ENCODE measurements at regions not wholly inside any gene's neighbourhood (a gene's known extent, or its start where the extent isn't known, plus 50 kb on each side); places are given as distances from the start of the nearest gene placed in this dataset.

GRCh38 chr11:119897046-119897440 is 168.0 kb upstream of the NECTIN1 start (continued):
- TF ChIP-seq REST (IDR thresholded peaks at IDR 0.05; ENCODE audit: unreplicated experiment) (no peak), EZH2phosphoT487 (IDR thresholded peaks at IDR 0.05; ENCODE audit: unreplicated experiment) (no peak), POLR2AphosphoS5 (IDR thresholded peaks at IDR 0.05; ENCODE audit: low read depth) (no peak), CTCF (conservative IDR thresholded peaks at IDR 0.05; ENCODE audit: low read depth in 2 of 2) (no peak)

- H3K9me3 Mint-ChIP-seq: no peaks in the 10 kb centered on the region
Measured at GRCh38 chr11:119896387-119897045, 167.5 kb upstream of the NECTIN1 start.

More at GRCh38 chr11:119896387-119897045, 167.5 kb upstream of the NECTIN1 start:
- no peak overlapping the region for H3K4me3 ChIP-seq
- H3F3A ChIP-seq (replicated peaks; ENCODE audit: low read depth): no peaks in the 10 kb centered on the region
- no peak for ATAC-seq
- H3K4me1 Mint-ChIP-seq: peaks cover 28% of the 10 kb centered on the region
- H3K27ac Mint-ChIP-seq: no peak overlapping the region
- peaks cover 6% of the 10 kb centered on the region; the same call in 1 of the 2 replicates for H3K4me1 ChIP-seq (ENCODE audit: insufficient read depth)
- H3K36me3 ChIP-seq (ENCODE audit: insufficient read depth): no peaks in the 10 kb centered on the region
- H4K20me1 ChIP-seq (replicated peaks; ENCODE audit: insufficient read depth): no peaks in the 10 kb centered on the region
- no peaks in the 10 kb centered on the region for H3K9me2 ChIP-seq (ENCODE audit: insufficient read depth)
- peaks cover 16% of the 10 kb centered on the region for H3K27me3 Mint-ChIP-seq (ENCODE audit: insufficient read depth, low read depth, poor library complexity)
- H3K4me2 ChIP-seq: no peak overlapping the region
- H3K27ac ChIP-seq (ENCODE audit: low read depth): no peak overlapping the region
- no peak overlapping the region for H3K4me3 Mint-ChIP-seq
- H3K79me2 ChIP-seq (replicated peaks; ENCODE audit: insufficient read depth): no peaks in the 10 kb centered on the region
- DNase-seq (ENCODE audit: low spot score): no peak
- TF ChIP-seq JUNB (IDR thresholded peaks at IDR 0.05; ENCODE audit: unreplicated experiment): no peak
- no peak for TF ChIP-seq EZH2phosphoT487 (IDR thresholded peaks at IDR 0.05; ENCODE audit: unreplicated experiment)
- TF ChIP-seq POLR2AphosphoS5 (IDR thresholded peaks at IDR 0.05; ENCODE audit: low read depth): no peak
- TF ChIP-seq ZNF331 (CRISPR knock-in tag; IDR thresholded peaks at IDR 0.05; ENCODE audit: low read depth): no peak
- no peak for TF ChIP-seq NANOG (IDR thresholded peaks at IDR 0.05; ENCODE audit: borderline replicate concordance)
- TF ChIP-seq EZH2 (IDR thresholded peaks at IDR 0.05; ENCODE audit: low read depth, unreplicated experiment): no peak
- no peak for TF ChIP-seq CTCF (conservative IDR thresholded peaks at IDR 0.05; ENCODE audit: low read depth in 2 of 2)
- TF ChIP-seq ZNF462 (CRISPR knock-in tag; IDR thresholded peaks at IDR 0.05): no peak
- no peak for TF ChIP-seq ZNF114 (CRISPR knock-in tag; IDR thresholded peaks at IDR 0.05)
- no peaks in the 10 kb centered on the region for H3K27me3 ChIP-seq (ENCODE audit: insufficient read depth)
- H2AFZ ChIP-seq: no peak overlapping the region
- no peaks in the 10 kb centered on the region for H3K36me3 Mint-ChIP-seq (ENCODE audit: low read depth)
